ENCODE measurements at regions not wholly inside any gene's neighbourhood (a gene's known extent, or its start where the extent isn't known, plus 50 kb on each side); places are given as distances from the start of the nearest gene placed in this dataset.

- H3K36me3 ChIP-seq (ENCODE audit: control insufficient read depth, insufficient read depth, low read length): no peaks in the 10 kb centered on the region
Measured at GRCh38 chr1:5781079-5781478, 211.1 kb downstream of the NPHP4 start.

GRCh38 chr1:5780324-5780716, 211.9 kb downstream of the NPHP4 start:
- no peaks in the 10 kb centered on the region for H4K20me1 ChIP-seq (ENCODE audit: control insufficient read depth, extremely low read depth, insufficient read depth, low read length)
- TF ChIP-seq EZH2 (IDR thresholded peaks at IDR 0.05; ENCODE audit: low read length, missing control alignments) (no peak), CTCF (conservative IDR thresholded peaks at IDR 0.05 in 1 of 2, IDR thresholded peaks at IDR 0.05 in 1 of 2; ENCODE audit: low read depth in 1 of 2, low read length in 2 of 2) (no peak)
- no peak for DNase-seq (ENCODE audit: low read depth in 2 of 2)
- H3K36me3 ChIP-seq (ENCODE audit: control insufficient read depth, insufficient read depth, low read length): no peaks in the 10 kb centered on the region
- no peaks in the 10 kb centered on the region for H3K4me1 ChIP-seq (ENCODE audit: control insufficient read depth, extremely low read depth, insufficient read depth, low read length)
- no peak overlapping the region for H3K27ac ChIP-seq (ENCODE audit: insufficient read depth, low read length)
- H3K79me2 ChIP-seq (ENCODE audit: control insufficient read depth, insufficient read depth, low read length): no peaks in the 10 kb centered on the region
- H3K4me3 ChIP-seq (replicated peaks in 1 of 4; ENCODE audit: control extremely low read depth in 1 of 4, insufficient read depth in 1 of 4, low read depth in 3 of 4, low read length in 4 of 4): no peak overlapping the region
- H3K9me3 ChIP-seq (ENCODE audit: control insufficient read depth, insufficient read depth, low read depth, low read length): no peaks in the 10 kb centered on the region
- H2AFZ ChIP-seq (ENCODE audit: low read length): no peak overlapping the region
- no peak overlapping the region for H3K9ac ChIP-seq (ENCODE audit: insufficient read depth, low read length)
- H3K27me3 ChIP-seq (ENCODE audit: control insufficient read depth, insufficient read depth, low read length): no peaks in the 10 kb centered on the region
- no peak overlapping the region for H3K4me2 ChIP-seq (ENCODE audit: extremely low read depth, insufficient read depth, low read length)

More at GRCh38 chr1:5781079-5781478, 211.1 kb downstream of the NPHP4 start:
- Histone ChIP-seq H3K9ac (ENCODE audit: insufficient read depth, low read length) (no peak overlapping the region), H3K4me2 (ENCODE audit: extremely low read depth, insufficient read depth, low read length) (no peak overlapping the region), H3K79me2 (ENCODE audit: control insufficient read depth, insufficient read depth, low read length) (no peaks in the 10 kb centered on the region), H2AFZ (ENCODE audit: low read length) (no peak overlapping the region), H4K20me1 (ENCODE audit: control insufficient read depth, extremely low read depth, insufficient read depth, low read length) (no peaks in the 10 kb centered on the region), H3K27ac (ENCODE audit: insufficient read depth, low read length) (no peak overlapping the region), H3K4me3 (replicated peaks in 1 of 4; ENCODE audit: control extremely low read depth in 1 of 4, insufficient read depth in 1 of 4, low read depth in 3 of 4, low read length in 4 of 4) (no peak overlapping the region), H3K27me3 (ENCODE audit: control insufficient read depth, insufficient read depth, low read length) (no peaks in the 10 kb centered on the region), H3K4me1 (ENCODE audit: control insufficient read depth, extremely low read depth, insufficient read depth, low read length) (no peaks in the 10 kb centered on the region), H3K9me3 (ENCODE audit: control insufficient read depth, insufficient read depth, low read depth, low read length) (no peaks in the 10 kb centered on the region)
- no peak for TF ChIP-seq CTCF (conservative IDR thresholded peaks at IDR 0.05 in 1 of 2, IDR thresholded peaks at IDR 0.05 in 1 of 2; ENCODE audit: low read depth in 1 of 2, low read length in 2 of 2)
- no peak for TF ChIP-seq EZH2 (IDR thresholded peaks at IDR 0.05; ENCODE audit: low read length, missing control alignments)
- DNase-seq (ENCODE audit: low read depth in 2 of 2): no peak

GRCh38 chr1:5779608-5780323, 212.5 kb downstream of the NPHP4 start:
- Histone ChIP-seq H3K4me1 (ENCODE audit: control insufficient read depth, extremely low read depth, insufficient read depth, low read length) (no peaks in the 10 kb centered on the region), H3K79me2 (ENCODE audit: control insufficient read depth, insufficient read depth, low read length) (no peaks in the 10 kb centered on the region), H3K36me3 (ENCODE audit: control insufficient read depth, insufficient read depth, low read length) (no peaks in the 10 kb centered on the region), H3K4me2 (ENCODE audit: extremely low read depth, insufficient read depth, low read length) (no peak overlapping the region), H2AFZ (ENCODE audit: low read length) (no peak overlapping the region), H3K27me3 (ENCODE audit: control insufficient read depth, insufficient read depth, low read length) (no peaks in the 10 kb centered on the region), H3K9me3 (ENCODE audit: control insufficient read depth, insufficient read depth, low read depth, low read length) (no peaks in the 10 kb centered on the region), H4K20me1 (ENCODE audit: control insufficient read depth, extremely low read depth, insufficient read depth, low read length) (no peaks in the 10 kb centered on the region), H3K9ac (ENCODE audit: insufficient read depth, low read length) (no peak overlapping the region), H3K4me3 (replicated peaks in 1 of 4; ENCODE audit: control extremely low read depth in 1 of 4, insufficient read depth in 1 of 4, low read depth in 3 of 4, low read length in 4 of 4) (no peak overlapping the region), H3K27ac (ENCODE audit: insufficient read depth, low read length) (no peak overlapping the region)
- TF ChIP-seq EZH2 (IDR thresholded peaks at IDR 0.05; ENCODE audit: low read length, missing control alignments): no peak
- no peak for TF ChIP-seq CTCF (conservative IDR thresholded peaks at IDR 0.05 in 1 of 2, IDR thresholded peaks at IDR 0.05 in 1 of 2; ENCODE audit: low read depth in 1 of 2, low read length in 2 of 2)
- DNase-seq (ENCODE audit: low read depth in 2 of 2): no peak

All from fibroblast of lung (primary cell).